SK-N-SH treated with all-trans-retinoic acid at 6 μM for 48 hours (cell line): ENCODE measurements at regions not wholly inside any gene's neighbourhood (a gene's known extent, or its start where the extent isn't known, plus 50 kb on each side); places are given as distances from the start of the nearest gene placed in this dataset.

Experiments used
- PATZ1 ChIP-seq: fragments of 250-450 bp; sonication (Bioruptor Pico); IDR thresholded peaks from 2 replicates; pipeline ENCODE4 v1.8.0; 2020; ENCODE audit warnings: mild to moderate bottlenecking, moderate library complexity, borderline replicate concordance
- TCF4 ChIP-seq: fragments of 250-450 bp; sonication (Bioruptor Pico); IDR thresholded peaks from 2 replicates; pipeline ENCODE4 v1.8.0; 2021; ENCODE audit warnings: mild to moderate bottlenecking, moderate library complexity, borderline replicate concordance
- ZC3H10 ChIP-seq: fragments of 250-450 bp; sonication (Bioruptor Pico); IDR thresholded peaks from 2 replicates; pipeline ENCODE4 v1.5.1; 2021; ENCODE audit warnings: mild to moderate bottlenecking, moderate library complexity
- TF ChIP-seq, protein P1 (sequence below): fragments of 250-450 bp; sonication (Bioruptor Pico); IDR thresholded peaks from 2 replicates; pipeline ENCODE4 v1.8.0; 2021; ENCODE audit warnings: low read depth, mild to moderate bottlenecking, moderate library complexity, borderline replicate concordance

DNA sequence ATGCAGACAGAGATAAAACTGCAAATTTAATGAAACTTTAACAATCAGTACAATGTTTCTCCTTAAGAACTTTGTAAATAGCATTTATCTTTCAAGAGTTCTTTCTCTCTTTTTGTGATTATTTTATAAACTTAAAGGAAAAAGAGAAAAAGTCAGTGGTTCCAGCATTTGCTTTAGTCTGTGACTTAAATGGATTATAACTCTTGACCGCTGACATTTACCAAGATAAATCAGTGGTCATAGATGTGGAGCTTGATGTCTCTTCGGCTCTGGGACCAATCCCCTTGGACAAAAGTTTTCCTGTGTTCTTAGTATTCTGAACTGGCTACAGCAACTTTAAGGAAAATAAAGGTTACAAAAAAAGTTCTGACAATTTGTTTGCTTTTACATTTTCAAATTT, 162.6 kb downstream of the TM9SF2 start:
- TF ChIP-seq, protein P1, sequence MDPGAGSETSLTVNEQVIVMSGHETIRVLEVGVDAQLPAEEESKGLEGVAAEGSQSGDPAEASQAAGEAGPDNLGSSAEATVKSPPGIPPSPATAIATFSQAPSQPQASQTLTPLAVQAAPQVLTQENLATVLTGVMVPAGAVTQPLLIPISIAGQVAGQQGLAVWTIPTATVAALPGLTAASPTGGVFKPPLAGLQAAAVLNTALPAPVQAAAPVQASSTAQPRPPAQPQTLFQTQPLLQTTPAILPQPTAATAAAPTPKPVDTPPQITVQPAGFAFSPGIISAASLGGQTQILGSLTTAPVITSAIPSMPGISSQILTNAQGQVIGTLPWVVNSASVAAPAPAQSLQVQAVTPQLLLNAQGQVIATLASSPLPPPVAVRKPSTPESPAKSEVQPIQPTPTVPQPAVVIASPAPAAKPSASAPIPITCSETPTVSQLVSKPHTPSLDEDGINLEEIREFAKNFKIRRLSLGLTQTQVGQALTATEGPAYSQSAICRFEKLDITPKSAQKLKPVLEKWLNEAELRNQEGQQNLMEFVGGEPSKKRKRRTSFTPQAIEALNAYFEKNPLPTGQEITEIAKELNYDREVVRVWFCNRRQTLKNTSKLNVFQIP (CRISPR knock-in tag): no peak
- TF ChIP-seq TCF4 (CRISPR knock-in tag) (no peak), PATZ1 (CRISPR knock-in tag) (no peak), ZC3H10 (CRISPR knock-in tag) (no peak)
